DND-41 (cell line): ENCODE measurements at regions not wholly inside any gene's neighbourhood (a gene's known extent, or its start where the extent isn't known, plus 50 kb on each side); places are given as distances from the start of the nearest gene placed in this dataset.

ENCODE experiments used
- EZH2 ChIP-seq: IDR thresholded peaks from 3 replicates; pipeline ENCODE4 v1.6.1; 2012; ENCODE audit warnings: borderline replicate concordance, low read depth, mild to moderate bottlenecking, moderate library complexity, low read length, inconsistent platforms; ENCODE audit not compliant: severe bottlenecking
- TF ChIP-seq, protein P1 (sequence below): IDR thresholded peaks from 2 replicates; pipeline ENCODE4 v1.5.1; 2012; ENCODE audit warnings: borderline replicate concordance, low read length, moderate library complexity, mild to moderate bottlenecking; ENCODE audit not compliant: poor library complexity, severe bottlenecking; ENCODE audit errors: extremely low read depth

DNA sequence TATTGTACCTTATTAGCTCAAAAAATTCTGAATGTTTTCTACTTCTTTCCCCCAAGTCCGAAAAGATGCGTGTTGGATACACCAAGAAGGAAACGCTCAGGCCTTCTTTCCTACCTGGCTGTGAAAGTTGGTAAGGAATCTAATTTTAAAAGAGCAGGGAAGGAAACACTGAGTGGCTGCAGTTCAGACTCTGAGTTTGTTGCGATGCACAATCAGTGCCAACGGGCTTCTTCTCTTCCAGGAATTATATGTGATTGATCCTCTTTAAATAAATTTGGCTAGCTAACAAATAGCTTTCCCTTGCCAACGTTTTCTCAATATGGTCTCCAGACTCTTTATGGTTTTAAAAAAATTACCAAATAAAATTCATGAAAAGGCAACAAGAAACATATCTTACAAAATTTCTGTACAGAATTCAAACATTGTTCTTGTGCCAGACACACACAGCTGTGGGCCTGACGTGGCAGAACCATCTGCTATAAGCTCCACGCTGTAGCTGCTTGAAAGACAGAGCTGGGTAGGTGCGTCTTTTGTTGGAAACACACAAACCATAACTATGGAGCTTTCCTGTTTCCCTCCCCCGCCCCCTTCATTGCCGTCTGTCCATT is 493.1 kb downstream of the ZNF608 start:
- TF ChIP-seq, protein P1, sequence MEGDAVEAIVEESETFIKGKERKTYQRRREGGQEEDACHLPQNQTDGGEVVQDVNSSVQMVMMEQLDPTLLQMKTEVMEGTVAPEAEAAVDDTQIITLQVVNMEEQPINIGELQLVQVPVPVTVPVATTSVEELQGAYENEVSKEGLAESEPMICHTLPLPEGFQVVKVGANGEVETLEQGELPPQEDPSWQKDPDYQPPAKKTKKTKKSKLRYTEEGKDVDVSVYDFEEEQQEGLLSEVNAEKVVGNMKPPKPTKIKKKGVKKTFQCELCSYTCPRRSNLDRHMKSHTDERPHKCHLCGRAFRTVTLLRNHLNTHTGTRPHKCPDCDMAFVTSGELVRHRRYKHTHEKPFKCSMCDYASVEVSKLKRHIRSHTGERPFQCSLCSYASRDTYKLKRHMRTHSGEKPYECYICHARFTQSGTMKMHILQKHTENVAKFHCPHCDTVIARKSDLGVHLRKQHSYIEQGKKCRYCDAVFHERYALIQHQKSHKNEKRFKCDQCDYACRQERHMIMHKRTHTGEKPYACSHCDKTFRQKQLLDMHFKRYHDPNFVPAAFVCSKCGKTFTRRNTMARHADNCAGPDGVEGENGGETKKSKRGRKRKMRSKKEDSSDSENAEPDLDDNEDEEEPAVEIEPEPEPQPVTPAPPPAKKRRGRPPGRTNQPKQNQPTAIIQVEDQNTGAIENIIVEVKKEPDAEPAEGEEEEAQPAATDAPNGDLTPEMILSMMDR: no peak
- no peak for TF ChIP-seq EZH2
